GM12878 (cell line): ENCODE measurements at regions not wholly inside any gene's neighbourhood (a gene's known extent, or its start where the extent isn't known, plus 50 kb on each side); places are given as distances from the start of the nearest gene placed in this dataset.

Source experiments
- BCL11A ChIP-seq: IDR thresholded peaks from 2 replicates; pipeline ENCODE4 v1.6.1; 2011; ENCODE audit warnings: low read depth, low read length
- RAD21 ChIP-seq: IDR thresholded peaks from 2 replicates; pipeline ENCODE4 v1.6.1; 2011; ENCODE audit warnings: mild to moderate bottlenecking, low read depth, low read length, moderate library complexity; ENCODE audit not compliant: insufficient read depth
- RFX5 ChIP-seq: IDR thresholded peaks from 2 replicates; pipeline ENCODE4 v1.6.1; 2011; ENCODE audit warnings: low read depth, low read length, improper control_type of control experiment

- TF ChIP-seq RAD21 = no peak
- no peak for TF ChIP-seq BCL11A
- TF ChIP-seq RFX5 = no peak
Measured at GRCh38 chr1:4048921-4049320, 148.8 kb upstream of the C1orf174 start.
